CD4-positive, alpha-beta T cell treated with Interleukin-4 for 1 hour (primary cell): ENCODE measurements at regions not wholly inside any gene's neighbourhood (a gene's known extent, or its start where the extent isn't known, plus 50 kb on each side); places are given as distances from the start of the nearest gene placed in this dataset.
"Not testable (repeated sequence)": the region's sequence is repeated elsewhere in the genome, so short reads cannot be mapped to it uniquely, and the experiment has no call there.

Experiments
- DNase-seq, 2 donors: peaks; one replicate each; pipeline ENCODE4 v3.0.0-alpha.2; 2020 to 2022

- DNase-seq: no peak
Observed at GRCh38 chrX:121307449-121307848, 260.0 kb downstream of the GLUD2 start.

- DNase-seq: peak in 1 of 2 donors; percentile 1
Observed at GRCh38 chrX:121308276-121308805, 260.9 kb downstream of the GLUD2 start.

- no peak for DNase-seq
Observed at GRCh38 chrX:121310820-121311219, 263.4 kb downstream of the GLUD2 start.

- DNase-seq: no peak
Observed at GRCh38 chrX:121320441-121320840, 273.0 kb downstream of the GLUD2 start.

GRCh38 chrX:121322159-121322558, 274.7 kb downstream of the GLUD2 start:
- DNase-seq: no peak

- DNase-seq: no peak
Observed at GRCh38 chrX:121323337-121323736, 275.9 kb downstream of the GLUD2 start.

GRCh38 chrX:121333942-121334341, 286.5 kb downstream of the GLUD2 start:
- no peak for DNase-seq

- DNase-seq: no peak
Observed at GRCh38 chrX:121336831-121337421, 289.5 kb downstream of the GLUD2 start.

GRCh38 chrX:121337816-121338215, 290.4 kb downstream of the GLUD2 start:
- no peak for DNase-seq

GRCh38 chrX:121349263-121349662, 301.9 kb downstream of the GLUD2 start:
- no peak for DNase-seq

- DNase-seq: no peak
Observed at GRCh38 chrX:121356139-121356849, 308.9 kb downstream of the GLUD2 start.

GRCh38 chrX:121356850-121357171, 309.4 kb downstream of the GLUD2 start:
- no peak for DNase-seq

GRCh38 chrX:121360280-121360679, 312.9 kb downstream of the GLUD2 start:
- no peak for DNase-seq

- DNase-seq: no peak
Observed at GRCh38 chrX:121365572-121366161, 318.3 kb downstream of the GLUD2 start.

GRCh38 chrX:121374471-121374870, 327.1 kb downstream of the GLUD2 start:
- DNase-seq: no peak

GRCh38 chrX:121381915-121382314, 334.5 kb downstream of the GLUD2 start:
- not testable (repeated sequence) for DNase-seq

- DNase-seq: no peak
Observed at GRCh38 chrX:121389976-121390714, 342.7 kb downstream of the GLUD2 start.

- DNase-seq: no peak
Observed at GRCh38 chrX:121405826-121406225, 358.4 kb downstream of the GLUD2 start.

GRCh38 chrX:121407627-121408026, 360.2 kb downstream of the GLUD2 start:
- DNase-seq: no peak

- not testable (repeated sequence) for DNase-seq
Observed at GRCh38 chrX:121431514-121431913, 384.1 kb downstream of the GLUD2 start.

- DNase-seq: no peak
Observed at GRCh38 chrX:121433289-121433688, 385.9 kb downstream of the GLUD2 start.

- not testable (repeated sequence) for DNase-seq
Observed at GRCh38 chrX:121437666-121438065, 390.3 kb downstream of the GLUD2 start.

GRCh38 chrX:121455890-121456289, 408.5 kb downstream of the GLUD2 start:
- DNase-seq: no peak

GRCh38 chrX:121456315-121456714, 408.9 kb downstream of the GLUD2 start:
- no peak for DNase-seq
